ENCODE measurements at regions not wholly inside any gene's neighbourhood (a gene's known extent, or its start where the extent isn't known, plus 50 kb on each side); places are given as distances from the start of the nearest gene placed in this dataset.

GRCh38 chr4:146041139-146042004 is 102.7 kb upstream of the ZNF827 start:
- POLR2A ChIA-PET: no interaction called here
- no peak for DNase-seq (ENCODE audit: extremely low spot score)
- CTCF ChIA-PET: interaction anchor here (1.2 kb wide), 2 partner anchors 19 to 24 kb away, joined by 3 to 4 read pairs; no protein-coding TSS in a partner anchor
- no peak for TF ChIP-seq CTCF (IDR thresholded peaks at IDR 0.05; ENCODE audit: control extremely low read depth, extremely low read depth, low read depth, missing control alignments)

GRCh38 chr4:146040623-146041022 is 102.0 kb upstream of the ZNF827 start:
- POLR2A ChIA-PET: no interaction called here
- TF ChIP-seq CTCF (IDR thresholded peaks at IDR 0.05; ENCODE audit: control extremely low read depth, extremely low read depth, low read depth, missing control alignments): peak; percentile 1
- CTCF ChIA-PET: interaction anchor here (1.2 kb wide), 2 partner anchors 19 to 23 kb away, joined by 3 to 4 read pairs; no protein-coding TSS in a partner anchor
- no peak for DNase-seq (ENCODE audit: extremely low spot score)

- TF ChIP-seq CTCF (IDR thresholded peaks at IDR 0.05; ENCODE audit: control extremely low read depth, extremely low read depth, low read depth, missing control alignments): no peak
- no peak for DNase-seq (ENCODE audit: extremely low spot score)
- CTCF ChIA-PET: interaction anchor here (1.3 kb wide), 1 partner anchor 17 kb away, joined by 5 read pairs; no protein-coding TSS in a partner anchor
- POLR2A ChIA-PET: no interaction called here
These were observed 94.5 kb upstream of the ZNF827 start for GRCh38 chr4:146033149-146033548.

GRCh38 chr4:146032234-146032860 is 93.7 kb upstream of the ZNF827 start:
- DNase-seq (ENCODE audit: extremely low spot score): no peak
- ChIA-PET POLR2A (no interaction called here), CTCF (interaction anchor here (0.7 to 1.5 kb wide), 4 partner anchors 18 to 63 kb away, joined by 3 to 5 read pairs (median 4); no protein-coding TSS in a partner anchor)
- no peak for TF ChIP-seq CTCF (IDR thresholded peaks at IDR 0.05; ENCODE audit: control extremely low read depth, extremely low read depth, low read depth, missing control alignments)

GRCh38 chr4:146029939-146030710 is 91.5 kb upstream of the ZNF827 start:
- no peak for TF ChIP-seq CTCF (IDR thresholded peaks at IDR 0.05; ENCODE audit: control extremely low read depth, extremely low read depth, low read depth, missing control alignments)
- peak; percentile 56 for DNase-seq (ENCODE audit: extremely low spot score)
- ChIA-PET CTCF (interaction anchor here (0.7 to 3.3 kb wide), 7 partner anchors 8 to 119 kb away, joined by 3 to 16 read pairs (median 3); no protein-coding TSS in a partner anchor), POLR2A (no interaction called here)

- peak; percentile 15 for DNase-seq (ENCODE audit: extremely low spot score)
- CTCF ChIA-PET: interaction anchor here (0.8 to 3.3 kb wide), 6 partner anchors 30 to 120 kb away, joined by 3 to 16 read pairs (median 3); no protein-coding TSS in a partner anchor
- peak; percentile 35 for TF ChIP-seq CTCF (IDR thresholded peaks at IDR 0.05; ENCODE audit: control extremely low read depth, extremely low read depth, low read depth, missing control alignments)
- POLR2A ChIA-PET: no interaction called here
These were observed 90.5 kb upstream of the ZNF827 start for GRCh38 chr4:146029147-146029546.
